HEK293 (cell line): ENCODE measurements at regions not wholly inside any gene's neighbourhood (a gene's known extent, or its start where the extent isn't known, plus 50 kb on each side); places are given as distances from the start of the nearest gene placed in this dataset.

ENCODE experiments used
- CTCF ChIA-PET: fragments of 350-600 bp; formaldehyde crosslinking; extraction: SDS; loops from one replicate; lab custom pipeline; 2021; ENCODE audit warnings: antibody characterized with exemption; lab: Yijun Ruan, JAX
- POLR2A ChIA-PET: fragments of 300-600 bp; formaldehyde crosslinking; extraction: SDS; loops from one replicate; lab custom pipeline; 2020; ENCODE audit warnings: antibody characterized with exemption, inconsistent platforms; lab: Yijun Ruan, JAX
- H3K27ac ChIP-seq: fragments of 200-500 bp; sonication (Bioruptor generic); 2 replicates; pipeline ENCODE4 v1.5.1; 2014; ENCODE audit warnings: low read depth, low read length, control low read depth, inconsistent platforms; ENCODE audit errors: extremely low read depth
- H3K36me3 ChIP-seq, 2 experiments: fragments of 200-500 bp in 1 of 2; sonication (Bioruptor generic) in 1 of 2; 1 replicate in 1 of 2; 2 replicates in 1 of 2; pipeline ENCODE4 v1.5.1; 2014 to 2017; ENCODE audit warnings: inconsistent platforms in 2 of 2, low read length in 2 of 2; ENCODE audit not compliant: control insufficient read depth in 2 of 2, insufficient read depth in 1 of 2
- H3K4me1 ChIP-seq: fragments of 200-500 bp; sonication (Bioruptor generic); 2 replicates; pipeline ENCODE4 v1.5.1; 2014; ENCODE audit warnings: mild to moderate bottlenecking, low read length, inconsistent platforms; ENCODE audit not compliant: control insufficient read depth, insufficient read depth
- H3K4me3 ChIP-seq: 2 replicates; pipeline ENCODE4 v1.5.1; 2011; ENCODE audit warnings: low read depth, mild to moderate bottlenecking, control low read depth, low read length, moderate library complexity
- H3K9me3 ChIP-seq: fragments of 200-500 bp; sonication (Bioruptor generic); 2 replicates; pipeline ENCODE4 v1.5.1; 2014; ENCODE audit warnings: low read depth, low read length, inconsistent platforms; ENCODE audit not compliant: control insufficient read depth, insufficient read depth
- CTCF ChIP-seq: fragments of 450-650 bp; formaldehyde crosslinking; IDR thresholded peaks from 2 replicates; pipeline ENCODE4 v1.5.1; 2016; ENCODE audit warnings: missing biosample characterization, missing genetic modification characterization
- KLF10 ChIP-seq: fragments of 450-650 bp; IDR thresholded peaks from 2 replicates; pipeline ENCODE4 v1.5.1; 2018; ENCODE audit warnings: missing biosample characterization, mild to moderate bottlenecking, missing genetic modification characterization
- KLF7 ChIP-seq: fragments of 450-650 bp; formaldehyde crosslinking; IDR thresholded peaks from 2 replicates; pipeline ENCODE4 v1.5.1; 2016; ENCODE audit warnings: missing biosample characterization, missing genetic modification characterization, borderline replicate concordance
- MYNN ChIP-seq: fragments of 450-650 bp; formaldehyde crosslinking; IDR thresholded peaks from 2 replicates; pipeline ENCODE4 v1.5.1; 2016; ENCODE audit warnings: missing biosample characterization, missing genetic modification characterization, borderline replicate concordance
- ZBTB48 ChIP-seq: fragments of 450-650 bp; formaldehyde crosslinking; IDR thresholded peaks from 2 replicates; pipeline ENCODE4 v1.5.1; 2016; ENCODE audit warnings: missing biosample characterization, missing genetic modification characterization
- ZEB2 ChIP-seq: fragments of 450-650 bp; formaldehyde crosslinking; IDR thresholded peaks from 2 replicates; pipeline ENCODE4 v1.5.1; 2016; ENCODE audit warnings: missing biosample characterization, missing genetic modification characterization
- ZFP69B ChIP-seq: fragments of 450-650 bp; formaldehyde crosslinking; IDR thresholded peaks from 2 replicates; pipeline ENCODE4 v1.5.1; 2016; ENCODE audit warnings: missing biosample characterization, missing genetic modification characterization
- ZNF132 ChIP-seq: fragments of 450-650 bp; formaldehyde crosslinking; IDR thresholded peaks from 2 replicates; pipeline ENCODE4 v1.5.1; 2017; ENCODE audit warnings: missing biosample characterization, missing genetic modification characterization, borderline replicate concordance
- ZNF140 ChIP-seq: fragments of 450-650 bp; formaldehyde crosslinking; IDR thresholded peaks from 2 replicates; pipeline ENCODE4 v1.5.1; 2016; ENCODE audit warnings: missing biosample characterization, missing genetic modification characterization
- ZNF157 ChIP-seq: fragments of 450-650 bp; formaldehyde crosslinking; IDR thresholded peaks from 2 replicates; pipeline ENCODE4 v1.5.1; 2016; ENCODE audit warnings: missing biosample characterization, missing genetic modification characterization
- ZNF16 ChIP-seq: fragments of 450-650 bp; formaldehyde crosslinking; IDR thresholded peaks from 2 replicates; pipeline ENCODE4 v1.5.1; 2016; ENCODE audit warnings: low read depth, missing biosample characterization, missing genetic modification characterization
- ZNF2 ChIP-seq: fragments of 450-650 bp; formaldehyde crosslinking; IDR thresholded peaks from 2 replicates; pipeline ENCODE4 v1.5.1; 2016; ENCODE audit warnings: missing biosample characterization, missing genetic modification characterization
- ZNF202 ChIP-seq: fragments of 450-650 bp; formaldehyde crosslinking; IDR thresholded peaks from 2 replicates; pipeline ENCODE4 v1.5.1; 2016; ENCODE audit warnings: missing biosample characterization, missing genetic modification characterization, borderline replicate concordance
- ZNF221 ChIP-seq: fragments of 450-650 bp; formaldehyde crosslinking; IDR thresholded peaks from 2 replicates; pipeline ENCODE4 v1.5.1; 2017; ENCODE audit warnings: missing biosample characterization, missing genetic modification characterization, borderline replicate concordance
- ZNF350 ChIP-seq: fragments of 450-650 bp; formaldehyde crosslinking; IDR thresholded peaks from 2 replicates; pipeline ENCODE4 v1.5.0; 2017; ENCODE audit warnings: missing biosample characterization, mild to moderate bottlenecking, missing genetic modification characterization
- ZNF398 ChIP-seq: fragments of 450-650 bp; formaldehyde crosslinking; IDR thresholded peaks from 2 replicates; pipeline ENCODE4 v1.5.1; 2017; ENCODE audit warnings: missing biosample characterization, missing genetic modification characterization
- ZNF426 ChIP-seq: fragments of 450-650 bp; formaldehyde crosslinking; IDR thresholded peaks from 2 replicates; pipeline ENCODE4 v1.5.1; 2017; ENCODE audit warnings: missing biosample characterization, missing genetic modification characterization, mild to moderate bottlenecking, inconsistent platforms, moderate library complexity
- ZNF433 ChIP-seq: fragments of 450-650 bp; formaldehyde crosslinking; IDR thresholded peaks from 2 replicates; pipeline ENCODE4 v1.5.1; 2016; ENCODE audit warnings: missing biosample characterization, missing genetic modification characterization, low read depth
- ZNF596 ChIP-seq: fragments of 450-650 bp; IDR thresholded peaks from 2 replicates; pipeline ENCODE4 v1.5.0; 2018; ENCODE audit warnings: missing biosample characterization, mild to moderate bottlenecking, missing genetic modification characterization, moderate library complexity
- ZNF623 ChIP-seq: fragments of 450-650 bp; formaldehyde crosslinking; IDR thresholded peaks from 2 replicates; pipeline ENCODE4 v1.5.1; 2016; ENCODE audit warnings: missing biosample characterization, missing genetic modification characterization
- ZNF654 ChIP-seq: fragments of 450-650 bp; formaldehyde crosslinking; IDR thresholded peaks from 2 replicates; pipeline ENCODE4 v1.5.1; 2016; ENCODE audit warnings: low read depth, missing biosample characterization, missing genetic modification characterization
- ZNF660 ChIP-seq: fragments of 450-650 bp; IDR thresholded peaks from 2 replicates; pipeline ENCODE4 v1.5.1; 2018; ENCODE audit warnings: missing biosample characterization, mild to moderate bottlenecking, missing genetic modification characterization
- ZNF707 ChIP-seq: fragments of 450-650 bp; formaldehyde crosslinking; IDR thresholded peaks from 2 replicates; pipeline ENCODE4 v1.5.1; 2016; ENCODE audit warnings: missing biosample characterization, missing genetic modification characterization
- ZNF776 ChIP-seq: fragments of 450-650 bp; formaldehyde crosslinking; IDR thresholded peaks from 2 replicates; pipeline ENCODE4 v1.5.0; 2017; ENCODE audit warnings: missing biosample characterization, missing genetic modification characterization, borderline replicate concordance
- ZNF830 ChIP-seq: fragments of 450-650 bp; IDR thresholded peaks from 2 replicates; pipeline ENCODE4 v1.5.0; 2018; ENCODE audit warnings: missing biosample characterization, missing genetic modification characterization, low read depth, mild to moderate bottlenecking, moderate library complexity
- ZSCAN5A ChIP-seq: fragments of 450-650 bp; formaldehyde crosslinking; IDR thresholded peaks from 2 replicates; pipeline ENCODE4 v1.5.1; 2016; ENCODE audit warnings: missing biosample characterization, missing genetic modification characterization
- TF ChIP-seq, protein P1 (sequence below): fragments of 450-650 bp; formaldehyde crosslinking; IDR thresholded peaks from 2 replicates; pipeline ENCODE4 v1.5.1; 2016; ENCODE audit warnings: missing biosample characterization, missing genetic modification characterization
- TF ChIP-seq, protein P2 (sequence below): fragments of 450-650 bp; formaldehyde crosslinking; IDR thresholded peaks from 2 replicates; pipeline ENCODE4 v1.5.1; 2016; ENCODE audit warnings: missing biosample characterization, missing genetic modification characterization

DNA sequence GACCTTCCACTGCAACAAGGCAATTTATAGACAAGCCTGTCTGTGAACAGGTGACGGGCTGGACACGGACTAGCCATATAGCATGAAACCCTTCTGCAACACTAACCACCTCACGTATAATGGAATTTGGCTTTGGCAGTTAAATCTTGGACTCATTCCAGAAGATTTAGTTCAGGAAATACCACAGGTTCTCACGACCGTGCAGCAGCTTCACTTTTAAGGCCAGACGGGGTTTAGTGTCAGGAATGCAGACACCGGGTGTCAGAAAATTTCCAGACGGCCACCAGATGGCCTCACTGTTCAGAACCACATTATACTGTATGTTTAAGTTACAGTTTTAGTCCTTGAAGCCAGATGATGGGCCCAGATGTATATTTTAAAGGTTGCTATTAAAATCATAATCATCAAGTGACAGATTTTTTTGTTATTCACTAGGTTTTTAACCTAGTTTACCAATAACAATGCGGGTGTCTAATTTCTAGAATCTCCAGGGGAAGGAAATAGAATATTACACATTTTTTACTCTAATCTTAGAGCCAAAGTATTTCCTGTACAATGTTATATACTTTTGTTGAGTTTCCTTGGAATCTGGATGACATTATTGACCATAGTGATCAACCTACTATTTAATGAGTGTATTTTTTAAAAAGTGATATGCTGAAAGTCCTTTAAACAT is 90.5 kb upstream of the TMPO start:
- ChIA-PET CTCF (interaction anchor here (0.5 to 2.1 kb wide), 19 partner anchors 12 to 489 kb away, joined by 3 to 9 read pairs (median 4); partner anchors contain the start of gene TMPO), POLR2A (interaction anchor here (0.6 to 1.4 kb wide), 4 partner anchors 48 to 91 kb away, joined by 3 to 4 read pairs (median 3); partner anchors contain the start of gene TMPO)
- no peak overlapping the region for H3K4me3 ChIP-seq
- H3K4me1 ChIP-seq = no peaks in the 10 kb centered on the region
- H3K27ac ChIP-seq = no peak overlapping the region
- H3K9me3 ChIP-seq = no peaks in the 10 kb centered on the region
- H3K36me3 ChIP-seq = no peaks in the 10 kb centered on the region
- TF ChIP-seq MYNN (tag by site-specific recombination) (no peak), ZNF221 (tag by site-specific recombination) (no peak), ZNF2 (tag by site-specific recombination) (peak; percentile 84; the same call in 1 of the 2 replicates), KLF7 (no peak), ZNF830 (tag by site-specific recombination) (no peak), CTCF (peak; percentile 40; the same call in 1 of the 2 replicates), ZNF16 (tag by site-specific recombination) (no peak), KLF10 (tag by site-specific recombination) (no peak), ZNF623 (no peak), ZFP69B (no peak), ZNF132 (tag by site-specific recombination) (no peak), ZEB2 (tag by site-specific recombination) (0 out of 2 replicates have a peak, but pooled peaks have one; percentile 18), ZNF707 (tag by site-specific recombination) (no peak), ZNF596 (tag by site-specific recombination) (no peak), ZNF398 (tag by site-specific recombination) (no peak), ZNF157 (tag by site-specific recombination) (no peak), ZNF202 (tag by site-specific recombination) (no peak), ZNF433 (no peak), ZBTB48 (no peak), ZNF140 (tag by site-specific recombination) (no peak), ZSCAN5A (no peak), ZNF660 (tag by site-specific recombination) (peak; percentile 67), ZNF350 (tag by site-specific recombination) (no peak), ZNF776 (tag by site-specific recombination) (no peak), ZNF654 (tag by site-specific recombination) (peak; percentile 61), ZNF426 (no peak)
- TF ChIP-seq, protein P1, sequence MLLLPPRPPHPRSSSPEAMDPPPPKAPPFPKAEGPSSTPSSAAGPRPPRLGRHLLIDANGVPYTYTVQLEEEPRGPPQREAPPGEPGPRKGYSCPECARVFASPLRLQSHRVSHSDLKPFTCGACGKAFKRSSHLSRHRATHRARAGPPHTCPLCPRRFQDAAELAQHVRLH (tag by site-specific recombination) = no peak
- TF ChIP-seq, protein P2, sequence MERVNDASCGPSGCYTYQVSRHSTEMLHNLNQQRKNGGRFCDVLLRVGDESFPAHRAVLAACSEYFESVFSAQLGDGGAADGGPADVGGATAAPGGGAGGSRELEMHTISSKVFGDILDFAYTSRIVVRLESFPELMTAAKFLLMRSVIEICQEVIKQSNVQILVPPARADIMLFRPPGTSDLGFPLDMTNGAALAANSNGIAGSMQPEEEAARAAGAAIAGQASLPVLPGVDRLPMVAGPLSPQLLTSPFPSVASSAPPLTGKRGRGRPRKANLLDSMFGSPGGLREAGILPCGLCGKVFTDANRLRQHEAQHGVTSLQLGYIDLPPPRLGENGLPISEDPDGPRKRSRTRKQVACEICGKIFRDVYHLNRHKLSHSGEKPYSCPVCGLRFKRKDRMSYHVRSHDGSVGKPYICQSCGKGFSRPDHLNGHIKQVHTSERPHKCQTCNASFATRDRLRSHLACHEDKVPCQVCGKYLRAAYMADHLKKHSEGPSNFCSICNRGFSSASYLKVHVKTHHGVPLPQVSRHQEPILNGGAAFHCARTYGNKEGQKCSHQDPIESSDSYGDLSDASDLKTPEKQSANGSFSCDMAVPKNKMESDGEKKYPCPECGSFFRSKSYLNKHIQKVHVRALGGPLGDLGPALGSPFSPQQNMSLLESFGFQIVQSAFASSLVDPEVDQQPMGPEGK (tag by site-specific recombination) = no peak
